Type B pancreatic cell (in vitro differentiated cells): ENCODE measurements at regions not wholly inside any gene's neighbourhood (a gene's known extent, or its start where the extent isn't known, plus 50 kb on each side); places are given as distances from the start of the nearest gene placed in this dataset.

Source experiments
- DNase-seq: peaks from one replicate; pipeline ENCODE4 v3.0.0; 2021; ENCODE audit warnings: mixed read lengths; ENCODE audit not compliant: unreplicated experiment; ENCODE audit errors: extremely low spot score
- H3K27ac Mint-ChIP-seq: 2 replicates; pipeline ENCODE4 v1.8.0; 2021; ENCODE audit warnings: mild to moderate bottlenecking, mixed read lengths
- H3K27me3 Mint-ChIP-seq: 2 replicates; pipeline ENCODE4 v1.8.0; 2021; ENCODE audit warnings: mixed read lengths
- H3K36me3 Mint-ChIP-seq: 2 replicates; pipeline ENCODE4 v1.8.0; 2021; ENCODE audit warnings: mixed read lengths
- H3K4me1 Mint-ChIP-seq: one replicate; pipeline ENCODE4 v1.8.0; 2021; ENCODE audit warnings: mixed read lengths; ENCODE audit not compliant: unreplicated experiment
- H3K4me3 Mint-ChIP-seq: 2 replicates; pipeline ENCODE4 v1.8.0; 2021; ENCODE audit warnings: mild to moderate bottlenecking, mixed read lengths
- H3K9me3 Mint-ChIP-seq: 2 replicates; pipeline ENCODE4 v1.8.0; 2021; ENCODE audit warnings: mixed read lengths
- TF ChIP-seq, protein P1 (sequence below): fragments of 200-600 bp; sonication (generic); conservative IDR thresholded peaks from 2 replicates; pipeline ENCODE4 v1.5.0; 2021; ENCODE audit warnings: antibody characterized with exemption, mild to moderate bottlenecking

DNA sequence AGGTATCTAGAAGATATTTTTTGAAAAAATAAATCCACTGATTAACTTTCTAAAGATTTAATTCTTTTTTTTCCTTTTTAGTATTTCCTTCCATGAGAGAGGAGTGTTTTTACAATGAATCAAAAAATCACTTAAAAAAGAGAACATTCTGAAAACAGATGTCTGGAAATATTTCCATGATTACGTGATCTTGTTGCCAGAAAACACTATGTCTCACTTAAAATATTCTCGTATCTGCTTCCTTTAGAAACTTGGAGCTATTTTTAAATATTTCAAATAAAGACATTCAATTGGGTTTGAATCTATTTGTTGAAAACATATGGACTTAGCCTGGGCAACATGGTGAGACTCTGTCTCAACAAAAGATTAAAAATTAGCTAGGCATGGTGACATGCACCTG lies 232.8 kb upstream of the RASGEF1B start:
- no peaks in the 10 kb centered on the region for H3K36me3 Mint-ChIP-seq
- TF ChIP-seq, protein P1, sequence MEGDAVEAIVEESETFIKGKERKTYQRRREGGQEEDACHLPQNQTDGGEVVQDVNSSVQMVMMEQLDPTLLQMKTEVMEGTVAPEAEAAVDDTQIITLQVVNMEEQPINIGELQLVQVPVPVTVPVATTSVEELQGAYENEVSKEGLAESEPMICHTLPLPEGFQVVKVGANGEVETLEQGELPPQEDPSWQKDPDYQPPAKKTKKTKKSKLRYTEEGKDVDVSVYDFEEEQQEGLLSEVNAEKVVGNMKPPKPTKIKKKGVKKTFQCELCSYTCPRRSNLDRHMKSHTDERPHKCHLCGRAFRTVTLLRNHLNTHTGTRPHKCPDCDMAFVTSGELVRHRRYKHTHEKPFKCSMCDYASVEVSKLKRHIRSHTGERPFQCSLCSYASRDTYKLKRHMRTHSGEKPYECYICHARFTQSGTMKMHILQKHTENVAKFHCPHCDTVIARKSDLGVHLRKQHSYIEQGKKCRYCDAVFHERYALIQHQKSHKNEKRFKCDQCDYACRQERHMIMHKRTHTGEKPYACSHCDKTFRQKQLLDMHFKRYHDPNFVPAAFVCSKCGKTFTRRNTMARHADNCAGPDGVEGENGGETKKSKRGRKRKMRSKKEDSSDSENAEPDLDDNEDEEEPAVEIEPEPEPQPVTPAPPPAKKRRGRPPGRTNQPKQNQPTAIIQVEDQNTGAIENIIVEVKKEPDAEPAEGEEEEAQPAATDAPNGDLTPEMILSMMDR, result no peak
- no peaks in the 10 kb centered on the region for H3K27me3 Mint-ChIP-seq
- H3K9me3 Mint-ChIP-seq, result no peaks in the 10 kb centered on the region
- H3K4me1 Mint-ChIP-seq, result peaks cover 6% of the 10 kb centered on the region
- DNase-seq, result no peak
- H3K27ac Mint-ChIP-seq, result no peak overlapping the region
- H3K4me3 Mint-ChIP-seq, result no peak overlapping the region

DNA sequence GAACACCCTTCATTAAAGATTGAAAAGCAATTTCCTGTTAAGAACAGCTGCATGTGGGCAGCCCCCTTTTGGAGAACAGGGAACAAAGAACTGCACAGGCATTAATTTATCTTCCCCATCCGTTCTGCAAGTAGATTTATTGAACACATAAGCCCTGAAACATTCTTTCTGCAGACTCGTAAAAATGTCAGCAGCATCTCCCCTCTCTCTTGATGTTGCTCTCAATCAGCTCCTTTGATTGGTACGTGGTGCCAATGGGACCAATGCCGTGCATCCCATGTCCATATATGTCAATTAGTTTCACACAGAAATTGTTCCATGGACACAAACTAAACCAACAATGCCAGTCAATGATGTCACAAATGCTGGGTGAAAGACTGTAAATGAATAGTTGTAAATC lies 228.5 kb upstream of the RASGEF1B start:
- no peak overlapping the region for H3K4me3 Mint-ChIP-seq
- peaks cover 22% of the 10 kb centered on the region for H3K4me1 Mint-ChIP-seq
- H3K9me3 Mint-ChIP-seq, result no peaks in the 10 kb centered on the region
- no peaks in the 10 kb centered on the region for H3K36me3 Mint-ChIP-seq
- DNase-seq, result no peak
- H3K27me3 Mint-ChIP-seq, result peaks cover 5% of the 10 kb centered on the region
- TF ChIP-seq, protein P1, result no peak
- H3K27ac Mint-ChIP-seq, result no peak overlapping the region

DNA sequence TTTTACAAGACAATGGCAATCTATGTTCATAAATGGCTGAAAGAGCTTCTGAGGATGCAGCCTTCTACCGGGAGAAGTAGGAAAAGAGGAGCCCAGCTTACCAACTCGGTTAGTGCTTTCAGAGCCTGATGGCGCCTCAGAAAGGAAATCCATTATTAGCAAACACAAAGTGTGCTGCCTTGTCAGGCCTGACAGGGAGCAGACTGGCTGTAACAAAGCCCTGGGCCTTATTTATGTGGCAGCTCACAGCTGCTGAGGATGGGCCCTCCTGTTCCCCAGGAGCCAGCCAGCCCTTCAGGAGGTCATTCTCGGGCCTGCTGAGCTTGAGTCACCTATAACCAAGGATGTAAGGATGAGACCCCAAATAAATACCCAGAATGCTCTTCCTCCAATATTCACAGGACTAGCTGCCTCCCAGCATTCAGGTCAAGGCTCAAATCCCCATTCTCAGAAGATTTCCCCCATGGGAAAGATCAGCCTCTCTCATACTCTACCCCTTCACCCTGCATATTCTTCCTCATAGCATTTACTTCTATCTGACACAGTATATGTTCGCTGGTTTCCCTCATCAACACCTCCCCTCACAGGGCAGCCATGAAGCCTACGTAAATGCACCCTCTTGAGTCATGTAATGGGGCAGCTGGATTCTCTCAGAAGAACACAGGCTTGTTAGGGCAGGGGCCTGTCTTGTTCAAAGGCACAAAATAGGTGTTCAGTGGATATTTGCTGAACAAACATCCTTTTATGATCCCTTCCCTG lies 227.0 kb upstream of the RASGEF1B start:
- Mint-ChIP-seq H3K4me3 (no peak overlapping the region), H3K4me1 (peaks cover 27% of the 10 kb centered on the region), H3K36me3 (no peaks in the 10 kb centered on the region), H3K9me3 (no peaks in the 10 kb centered on the region), H3K27ac (no peak overlapping the region), H3K27me3 (peaks cover 5% of the 10 kb centered on the region)
- TF ChIP-seq, protein P1, result no peak
- no peak for DNase-seq

DNA sequence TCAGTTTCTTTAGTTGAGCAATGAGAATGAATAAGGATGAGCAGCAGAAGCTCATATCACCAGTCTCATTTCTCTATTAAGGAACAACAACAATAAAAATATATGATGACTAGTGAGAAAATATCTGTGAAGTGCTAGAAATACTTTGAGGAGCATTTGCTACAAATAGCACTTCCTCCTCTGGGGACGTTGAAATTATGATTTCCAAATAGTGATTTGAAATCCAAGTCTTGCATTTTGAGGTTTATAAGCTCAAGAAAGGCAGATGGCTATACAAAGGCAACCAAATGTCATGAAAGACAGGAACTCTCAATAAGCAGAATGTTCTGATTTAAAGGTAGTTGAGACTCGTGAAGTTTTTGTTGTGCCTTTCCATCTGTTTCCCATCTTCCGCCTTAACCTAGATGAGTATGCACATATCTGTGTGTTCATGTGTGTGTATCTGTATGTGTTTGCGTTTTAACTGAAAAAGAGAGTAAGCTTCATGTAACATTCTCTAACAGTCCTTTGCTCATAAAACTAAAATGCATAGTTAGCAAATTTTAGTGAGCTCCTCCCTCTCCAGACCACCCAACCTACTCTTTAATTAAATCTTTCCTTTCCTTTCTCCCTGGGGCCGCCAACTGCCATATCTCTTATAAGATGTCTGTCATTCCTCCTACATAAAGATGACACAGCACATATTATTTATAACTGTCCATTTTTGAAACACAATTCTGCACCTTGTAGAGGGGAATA lies 222.6 kb upstream of the RASGEF1B start:
- TF ChIP-seq, protein P1, result no peak
- Mint-ChIP-seq H3K4me3 (no peak overlapping the region), H3K9me3 (peaks cover 6% of the 10 kb centered on the region), H3K27me3 (peaks cover 19% of the 10 kb centered on the region), H3K4me1 (peaks cover 31% of the 10 kb centered on the region), H3K27ac (no peak overlapping the region), H3K36me3 (no peaks in the 10 kb centered on the region)
- DNase-seq, result no peak

DNA sequence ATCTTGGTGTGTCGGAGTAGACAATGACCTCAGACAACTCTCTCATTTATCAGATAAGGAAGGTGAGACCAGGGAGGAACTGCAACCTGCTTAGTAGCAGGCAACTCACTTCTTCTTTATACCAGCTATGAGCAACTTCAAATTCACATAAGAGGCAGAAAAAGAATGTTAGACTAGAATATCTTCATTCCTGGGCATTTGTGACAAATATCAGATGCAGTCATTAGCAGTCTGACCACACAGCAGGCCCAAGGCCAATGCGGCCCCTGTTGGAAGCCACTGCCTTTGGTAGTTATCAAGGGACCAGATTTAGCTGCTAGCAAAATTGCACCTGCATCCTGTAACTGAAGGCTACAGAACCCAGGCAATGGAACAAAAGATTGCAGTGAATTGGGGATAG lies 219.2 kb upstream of the RASGEF1B start:
- H3K36me3 Mint-ChIP-seq, result no peaks in the 10 kb centered on the region
- no peak for DNase-seq
- no peak overlapping the region for H3K4me3 Mint-ChIP-seq
- H3K27ac Mint-ChIP-seq, result no peak overlapping the region
- H3K4me1 Mint-ChIP-seq, result peaks cover 14% of the 10 kb centered on the region
- TF ChIP-seq, protein P1, result no peak
- H3K9me3 Mint-ChIP-seq, result peaks cover 6% of the 10 kb centered on the region
- H3K27me3 Mint-ChIP-seq, result peaks cover 14% of the 10 kb centered on the region
